PFSK-1 (cell line): ENCODE measurements at regions not wholly inside any gene's neighbourhood (a gene's known extent, or its start where the extent isn't known, plus 50 kb on each side); places are given as distances from the start of the nearest gene placed in this dataset.

Experiments used
- FOXP2 ChIP-seq: optimal IDR thresholded peaks from 2 replicates; pipeline ENCODE3; 2011; ENCODE audit warnings: borderline replicate concordance, control low read depth, inconsistent platforms; ENCODE audit not compliant: insufficient read depth; ENCODE audit errors: extremely low read length, extremely low read depth
- POLR2AphosphoS5 ChIP-seq: IDR thresholded peaks from 2 replicates; pipeline ENCODE4 v1.6.1; 2012; ENCODE audit warnings: low read depth, mild to moderate bottlenecking, control low read depth, low read length, moderate library complexity
- SIN3A ChIP-seq: IDR thresholded peaks from 2 replicates; pipeline ENCODE4 v1.6.1; 2012; ENCODE audit warnings: mild to moderate bottlenecking, low read length, moderate library complexity, borderline replicate concordance; ENCODE audit not compliant: insufficient read depth
- TAF1 ChIP-seq: IDR thresholded peaks from 2 replicates; pipeline ENCODE4 v1.6.1; 2012; ENCODE audit warnings: low read length, control low read depth, borderline replicate concordance; ENCODE audit not compliant: insufficient read depth
- TF ChIP-seq, protein P1 (sequence below), 2 experiments: IDR thresholded peaks; 2 replicates each; pipeline versions ENCODE4 v1.6.1 to v1.8.0; 2011 to 2012; ENCODE audit warnings: low read depth in 2 of 2, low read length in 2 of 2, control low read depth in 1 of 2, inconsistent platforms in 1 of 2, mild to moderate bottlenecking in 1 of 2, moderate library complexity in 1 of 2; ENCODE audit not compliant: insufficient read depth in 1 of 2

- TF ChIP-seq SIN3A, result no peak
- no peak for TF ChIP-seq TAF1
- TF ChIP-seq, protein P1, sequence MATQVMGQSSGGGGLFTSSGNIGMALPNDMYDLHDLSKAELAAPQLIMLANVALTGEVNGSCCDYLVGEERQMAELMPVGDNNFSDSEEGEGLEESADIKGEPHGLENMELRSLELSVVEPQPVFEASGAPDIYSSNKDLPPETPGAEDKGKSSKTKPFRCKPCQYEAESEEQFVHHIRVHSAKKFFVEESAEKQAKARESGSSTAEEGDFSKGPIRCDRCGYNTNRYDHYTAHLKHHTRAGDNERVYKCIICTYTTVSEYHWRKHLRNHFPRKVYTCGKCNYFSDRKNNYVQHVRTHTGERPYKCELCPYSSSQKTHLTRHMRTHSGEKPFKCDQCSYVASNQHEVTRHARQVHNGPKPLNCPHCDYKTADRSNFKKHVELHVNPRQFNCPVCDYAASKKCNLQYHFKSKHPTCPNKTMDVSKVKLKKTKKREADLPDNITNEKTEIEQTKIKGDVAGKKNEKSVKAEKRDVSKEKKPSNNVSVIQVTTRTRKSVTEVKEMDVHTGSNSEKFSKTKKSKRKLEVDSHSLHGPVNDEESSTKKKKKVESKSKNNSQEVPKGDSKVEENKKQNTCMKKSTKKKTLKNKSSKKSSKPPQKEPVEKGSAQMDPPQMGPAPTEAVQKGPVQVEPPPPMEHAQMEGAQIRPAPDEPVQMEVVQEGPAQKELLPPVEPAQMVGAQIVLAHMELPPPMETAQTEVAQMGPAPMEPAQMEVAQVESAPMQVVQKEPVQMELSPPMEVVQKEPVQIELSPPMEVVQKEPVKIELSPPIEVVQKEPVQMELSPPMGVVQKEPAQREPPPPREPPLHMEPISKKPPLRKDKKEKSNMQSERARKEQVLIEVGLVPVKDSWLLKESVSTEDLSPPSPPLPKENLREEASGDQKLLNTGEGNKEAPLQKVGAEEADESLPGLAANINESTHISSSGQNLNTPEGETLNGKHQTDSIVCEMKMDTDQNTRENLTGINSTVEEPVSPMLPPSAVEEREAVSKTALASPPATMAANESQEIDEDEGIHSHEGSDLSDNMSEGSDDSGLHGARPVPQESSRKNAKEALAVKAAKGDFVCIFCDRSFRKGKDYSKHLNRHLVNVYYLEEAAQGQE (IDR thresholded peaks at IDR 0.05; ENCODE audit: insufficient read depth in 1 of 2, low read depth in 2 of 2, low read length in 2 of 2), result no peak
- TF ChIP-seq POLR2AphosphoS5, result no peak
- TF ChIP-seq FOXP2, result no peak
Observed at GRCh38 chr11:96815236-96815635, 425.4 kb downstream of the JRKL start.

DNA sequence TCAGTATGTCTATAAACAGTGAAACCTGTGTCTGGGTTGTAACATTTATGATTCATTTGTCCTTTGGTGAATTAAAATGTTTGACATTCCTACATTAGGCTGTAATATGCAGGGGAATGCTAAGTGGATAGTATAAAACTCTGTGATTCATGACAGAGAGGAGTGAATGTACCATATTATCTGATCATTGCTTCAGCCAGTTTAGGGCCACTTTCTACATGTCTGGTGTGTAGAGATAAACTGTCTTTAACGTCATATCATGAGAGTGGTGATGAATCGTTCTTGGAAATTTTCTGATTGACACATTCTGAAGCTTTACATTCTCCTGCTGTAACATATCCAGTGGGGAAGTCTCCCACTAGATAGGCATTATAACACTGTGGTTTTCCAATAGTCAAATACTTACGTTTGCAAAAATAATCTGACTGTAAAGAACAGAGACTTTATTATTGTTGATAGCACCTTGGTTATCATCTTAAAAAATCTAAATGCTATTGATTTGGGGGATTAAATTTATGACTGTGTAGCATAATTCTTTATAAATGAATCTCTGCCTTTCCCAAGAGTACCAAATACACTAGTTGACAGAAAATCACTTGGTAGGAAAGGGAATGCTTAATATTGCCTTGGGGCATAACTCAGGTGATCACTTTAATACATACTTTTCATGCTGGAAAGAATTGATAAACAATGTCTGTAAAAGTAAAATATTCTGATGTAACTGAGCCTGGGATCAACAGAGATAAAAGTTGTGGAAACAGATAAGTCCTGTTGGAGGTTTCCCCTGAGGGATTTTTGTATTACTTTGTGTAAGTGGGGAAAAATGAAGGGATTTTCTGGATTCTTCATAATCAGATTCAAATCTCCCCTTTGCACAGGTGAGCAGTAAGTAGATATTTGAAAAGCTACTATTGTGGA lies 427.9 kb downstream of the JRKL start:
- TF ChIP-seq TAF1 (no peak), SIN3A (no peak), POLR2AphosphoS5 (no peak)
- TF ChIP-seq, protein P1 (IDR thresholded peaks at IDR 0.05; ENCODE audit: insufficient read depth in 1 of 2, low read depth in 2 of 2, low read length in 2 of 2), result no peak

- TF ChIP-seq FOXP2, result no peak
- TF ChIP-seq TAF1, result no peak
- no peak for TF ChIP-seq SIN3A
- TF ChIP-seq, protein P1 (IDR thresholded peaks at IDR 0.05; ENCODE audit: insufficient read depth in 1 of 2, low read depth in 2 of 2, low read length in 2 of 2), result no peak
- TF ChIP-seq POLR2AphosphoS5, result no peak
Observed at GRCh38 chr11:96827164-96827563, 437.4 kb downstream of the JRKL start.

DNA sequence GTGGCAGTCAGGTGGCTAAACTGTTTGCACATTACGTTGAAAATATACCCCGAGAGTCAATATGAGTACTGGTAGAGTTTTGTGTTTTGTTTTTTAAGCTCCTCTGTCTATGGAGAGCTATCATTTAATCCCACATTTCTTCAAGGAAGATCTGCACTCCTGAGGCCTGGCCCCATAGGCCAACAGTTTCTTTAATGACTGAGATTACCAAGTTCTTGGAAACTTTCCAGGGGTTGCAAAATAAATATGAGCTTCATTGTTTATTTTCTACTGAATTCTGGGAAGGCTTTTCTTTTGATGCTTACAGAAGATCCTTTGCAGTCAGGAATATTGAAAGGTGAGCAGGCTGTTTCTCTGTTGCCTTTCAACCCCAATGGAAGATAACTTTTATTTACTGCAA lies 452.0 kb downstream of the JRKL start:
- TF ChIP-seq TAF1 (no peak), SIN3A (no peak), FOXP2 (no peak), POLR2AphosphoS5 (no peak)
- TF ChIP-seq, protein P1 (IDR thresholded peaks at IDR 0.05; ENCODE audit: insufficient read depth in 1 of 2, low read depth in 2 of 2, low read length in 2 of 2), result no peak
